ENCODE measurements at regions not wholly inside any gene's neighbourhood (a gene's known extent, or its start where the extent isn't known, plus 50 kb on each side); places are given as distances from the start of the nearest gene placed in this dataset.

GRCh38 chr14:89673512-89674225, 256.6 kb upstream of the FOXN3 start:
- TF ChIP-seq CTCF (IDR thresholded peaks at IDR 0.05; ENCODE audit: low read depth, low read length): no peak
- TF ChIP-seq EZH2phosphoT487 (IDR thresholded peaks at IDR 0.05; ENCODE audit: low read depth): no peak

All from OCI-LY3 (cell line).